SU-DHL-6 (cell line): ENCODE measurements at regions not wholly inside any gene's neighbourhood (a gene's known extent, or its start where the extent isn't known, plus 50 kb on each side); places are given as distances from the start of the nearest gene placed in this dataset.

Experiments used
- H2AFZ ChIP-seq: fragments of 200-600 bp; sonication (generic); 2 replicates; pipeline ENCODE4 v1.6.1; 2014; ENCODE audit warnings: low read depth, mild to moderate bottlenecking, moderate library complexity, mixed read lengths, antibody characterized with exemption, low read length; ENCODE audit not compliant: severe bottlenecking
- H3F3A ChIP-seq: fragments of 200-600 bp; shearing (Covaris generic); 2 replicates; pipeline ENCODE4 v1.6.0; 2016; ENCODE audit warnings: antibody characterized with exemption, mild to moderate bottlenecking; ENCODE audit not compliant: insufficient read depth
- H3K27ac ChIP-seq: fragments of 200-600 bp; sonication (generic); 2 replicates; pipeline ENCODE4 v1.5.1; 2016; ENCODE audit warnings: low read depth, mild to moderate bottlenecking, low read length, moderate library complexity, mixed read lengths
- H3K27me3 ChIP-seq: fragments of 200-600 bp; sonication (generic), shearing (Covaris generic); 2 replicates; pipeline ENCODE4 v1.6.0; 2014; ENCODE audit warnings: mild to moderate bottlenecking, low read length
- H3K36me3 ChIP-seq: fragments of 200-600 bp; sonication (generic); 2 replicates; pipeline ENCODE4 v1.6.1; 2014; ENCODE audit warnings: mild to moderate bottlenecking, low read length, mixed read lengths
- H3K4me2 ChIP-seq: fragments of 300-600, 200-600 bp; shearing (Covaris generic), sonication (generic); 2 replicates; pipeline ENCODE4 v1.6.0; 2014; ENCODE audit warnings: low read length, low read depth, mild to moderate bottlenecking; ENCODE audit not compliant: poor library complexity, severe bottlenecking
- H3K4me3 ChIP-seq: fragments of 200-600 bp; sonication (generic); 2 replicates; pipeline ENCODE4 v1.5.1; 2014; ENCODE audit warnings: antibody characterized with exemption, low read length, mild to moderate bottlenecking, mixed read lengths; ENCODE audit not compliant: insufficient read depth, poor library complexity, severe bottlenecking
- H3K79me2 ChIP-seq: fragments of 200-600 bp; sonication (generic); 2 replicates; pipeline ENCODE4 v1.6.1; 2014; ENCODE audit warnings: mild to moderate bottlenecking, low read length, moderate library complexity; ENCODE audit not compliant: insufficient read depth
- H3K9ac ChIP-seq: fragments of 200-600 bp; sonication (generic); 2 replicates; pipeline ENCODE4 v1.7.0; 2014; ENCODE audit warnings: mild to moderate bottlenecking, low read length
- H3K9me2 ChIP-seq: fragments of 200-600 bp; sonication (generic); replicated peaks from 2 replicates; pipeline ENCODE4 v1.6.1; 2014; ENCODE audit warnings: low read length; ENCODE audit not compliant: insufficient read depth
- H3K9me3 ChIP-seq: fragments of 200-600 bp; sonication (generic); 2 replicates; pipeline ENCODE4 v1.6.1; 2014; ENCODE audit warnings: low read length, mixed read lengths; ENCODE audit not compliant: insufficient read depth
- H4K20me1 ChIP-seq: fragments of 200-600 bp; sonication (generic); 2 replicates; pipeline ENCODE4 v1.6.1; 2014; ENCODE audit warnings: low read depth, mild to moderate bottlenecking, antibody characterized with exemption, low read length, moderate library complexity, mixed read lengths
- CTCF ChIP-seq: fragments of 200-600 bp; sonication (generic); IDR thresholded peaks from one replicate; pipeline ENCODE4 v1.5.1; 2017; ENCODE audit warnings: antibody characterized with exemption, mild to moderate bottlenecking, low read length, moderate library complexity; ENCODE audit not compliant: insufficient read depth, poor library complexity, severe bottlenecking
- EZH2phosphoT487 ChIP-seq: fragments of 200-600 bp; sonication (generic), shearing (Covaris generic); conservative IDR thresholded peaks from 2 replicates; pipeline ENCODE4 v1.6.1; 2018; ENCODE audit warnings: mild to moderate bottlenecking, antibody characterized with exemption, low read length, moderate library complexity, mixed read lengths

GRCh38 chr3:171953301-171954022, 85.9 kb upstream of the FNDC3B start:
- Histone ChIP-seq H3K27ac (no peak overlapping the region), H3K9ac (no peak overlapping the region), H3K27me3 (no peaks in the 10 kb centered on the region), H3F3A (no peaks in the 10 kb centered on the region), H3K4me3 (no peak overlapping the region), H3K4me2 (no peak overlapping the region), H3K9me2 (no peaks in the 10 kb centered on the region), H4K20me1 (no peaks in the 10 kb centered on the region), H2AFZ (no peak overlapping the region), H3K79me2 (no peaks in the 10 kb centered on the region), H3K36me3 (no peaks in the 10 kb centered on the region), H3K9me3 (no peaks in the 10 kb centered on the region)
- no peak for TF ChIP-seq CTCF
- TF ChIP-seq EZH2phosphoT487 = no peak

GRCh38 chr3:171954690-171955383, 84.5 kb upstream of the FNDC3B start:
- H3K4me3 ChIP-seq = no peak overlapping the region
- no peak overlapping the region for H3K27ac ChIP-seq
- H2AFZ ChIP-seq = no peak overlapping the region
- H3K4me2 ChIP-seq = no peak overlapping the region
- no peaks in the 10 kb centered on the region for H3K79me2 ChIP-seq
- H3K36me3 ChIP-seq = no peaks in the 10 kb centered on the region
- TF ChIP-seq CTCF (no peak), EZH2phosphoT487 (no peak)
- no peaks in the 10 kb centered on the region for H3K9me3 ChIP-seq
- no peaks in the 10 kb centered on the region for H3F3A ChIP-seq
- H3K9ac ChIP-seq = no peak overlapping the region
- no peaks in the 10 kb centered on the region for H4K20me1 ChIP-seq
- no peaks in the 10 kb centered on the region for H3K9me2 ChIP-seq
- H3K27me3 ChIP-seq = no peaks in the 10 kb centered on the region

GRCh38 chr3:171955598-171955997, 83.8 kb upstream of the FNDC3B start:
- Histone ChIP-seq H3K36me3 (no peaks in the 10 kb centered on the region), H3K4me3 (no peak overlapping the region), H4K20me1 (no peaks in the 10 kb centered on the region), H3F3A (no peaks in the 10 kb centered on the region), H3K27me3 (no peaks in the 10 kb centered on the region), H3K79me2 (no peaks in the 10 kb centered on the region), H2AFZ (no peak overlapping the region), H3K4me2 (no peak overlapping the region), H3K9me2 (no peaks in the 10 kb centered on the region), H3K27ac (no peak overlapping the region), H3K9me3 (no peaks in the 10 kb centered on the region), H3K9ac (no peak overlapping the region)
- TF ChIP-seq EZH2phosphoT487 = no peak
- no peak for TF ChIP-seq CTCF
